Adrenal gland (tissue), 9 donors: ENCODE measurements at regions not wholly inside any gene's neighbourhood (a gene's known extent, or its start where the extent isn't known, plus 50 kb on each side); places are given as distances from the start of the nearest gene placed in this dataset.
"Not testable (repeated sequence)": the region's sequence is repeated elsewhere in the genome, so short reads cannot be mapped to it uniquely, and the experiment has no call there.

ENCODE experiments used
- DNase-seq, 7 donors: peaks; one replicate each; pipeline ENCODE4 v3.0.0-alpha.2; 2019 to 2020
- H3K27ac ChIP-seq, 5 donors: fragments of 200-600 bp; sonication (generic) in 4 of 5; 1 replicate in 3 of 5; 2 replicates in 2 of 5; pipeline versions ENCODE4 v1.5.1 to v1.8.0; 2016 to 2020; ENCODE audit warnings: mild to moderate bottlenecking in 1 of 5
- H3K27me3 ChIP-seq: fragments of 200-600 bp; 2 replicates; pipeline ENCODE4 v1.8.0; 2021
- H3K36me3 ChIP-seq, 2 donors: fragments of 200-600 bp; replicated peaks in 1 of 2; 1 replicate in 1 of 2; 2 replicates in 1 of 2; pipeline versions ENCODE4 v1.5.1 to v1.8.0; 2018 to 2022
- H3K4me1 ChIP-seq, 2 donors: fragments of 200-600 bp; replicated peaks in 1 of 2; 1 replicate in 1 of 2; 2 replicates in 1 of 2; pipeline versions ENCODE4 v1.5.1 to v1.8.0; 2018 to 2021
- H3K4me3 ChIP-seq, 4 donors: fragments of 200-600 bp; sonication (generic) in 3 of 4; one replicate each; pipeline ENCODE4 v1.5.1; 2016 to 2018
- H3K9me3 ChIP-seq, 3 donors: fragments of 200-600 bp; sonication (generic) in 1 of 3; replicated peaks in 1 of 3; 1 replicate in 2 of 3; 2 replicates in 1 of 3; pipeline versions ENCODE4 v1.5.1 to v1.8.0; 2016 to 2021
- CTCF ChIP-seq, 6 experiments: fragments of 450-650 bp in 4 of 6; fragments of 200-600 bp in 2 of 6; sonication (generic) in 1 of 6; IDR thresholded peaks; 1 replicate in 5 of 6; 2 replicates in 1 of 6; pipeline versions ENCODE4 v1.5.1 to v1.8.0; 2016 to 2021; ENCODE audit warnings: antibody characterized with exemption in 6 of 6, mild to moderate bottlenecking in 2 of 6, moderate library complexity in 1 of 6
- POLR2A ChIP-seq, 2 donors: fragments of 450-650 bp; IDR thresholded peaks; one replicate each; pipeline ENCODE4 v1.6.1; 2017; ENCODE audit warnings: antibody characterized with exemption in 2 of 2, mild to moderate bottlenecking in 2 of 2, moderate library complexity in 1 of 2
- WGBS, 4 donors: extraction: QIAGEN DNeasy Blood & Tissue Kit in 2 of 4; methylation state at CpG; one replicate each; pipeline versions ENCODE4 v1.1.5 to v1.1.7; 2013 to 2017; 5-methylcytosine and 5-hydroxymethylcytosine counted together
- intact Hi-C, 2 donors: fragments of 100-400 bp; cut with DNase I; formaldehyde crosslinking; loops; one replicate each; pipeline versions ENCODE4 v1.14.1 to v1.15.0; 2022 to 2023
- donor health status: healthy with polysubstance abuse.
- donor health status: Bipolar disorder and iron deficiency.
- donor health status: DM: yes; HTN: yes; CAD: no.
- donor health status: DM: no; HTN: no; CAD: no.
- donor health status: DM: no; HTN: no; CAD: no.

DNA sequence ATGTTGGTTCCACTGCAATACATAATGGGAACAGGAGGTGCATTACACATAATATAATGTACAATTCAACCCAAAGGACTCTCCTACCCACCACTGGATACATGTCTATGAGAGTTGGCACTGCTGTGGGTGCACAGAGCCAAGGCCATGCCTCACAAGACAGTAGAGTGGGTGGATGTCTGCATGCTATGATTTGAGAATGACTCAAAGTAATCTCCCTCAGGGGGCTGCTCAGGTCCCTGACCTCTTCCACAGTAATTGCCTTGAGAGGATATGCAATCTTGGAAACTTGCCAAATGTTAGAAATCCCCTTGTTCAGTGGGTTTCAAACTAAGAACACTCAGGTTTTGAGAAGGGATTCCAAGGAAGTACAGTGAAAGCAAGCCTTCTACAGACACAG lies 79.0 kb downstream of the ANKEF1 start:
- no peak for TF ChIP-seq CTCF (IDR thresholded peaks at IDR 0.05)
- no peak for TF ChIP-seq POLR2A (IDR thresholded peaks at IDR 0.05)

GRCh38 chr20:10114598-10114997 lies 79.8 kb downstream of the ANKEF1 start:
- Histone ChIP-seq H3K36me3 (no peaks in the 10 kb centered on the region), H3K4me3 (no peak overlapping the region), H3K4me1 (no peaks in the 10 kb centered on the region), H3K27ac (no peak overlapping the region), H3K9me3 (no peaks in the 10 kb centered on the region), H3K27me3 (no peaks in the 10 kb centered on the region)
- intact Hi-C loops = loop anchor here in 1 of 2 donors (10.0 kb wide), 1 partner anchor 310 kb away; no protein-coding TSS in a partner anchor
- TF ChIP-seq CTCF (IDR thresholded peaks at IDR 0.05) (no peak), POLR2A (IDR thresholded peaks at IDR 0.05) (no peak)
- DNase-seq = no peak

More for the DNA sequence above, 79.0 kb downstream of the ANKEF1 start:
- H3K4me1 ChIP-seq = no peaks in the 10 kb centered on the region
- H3K4me3 ChIP-seq = no peak overlapping the region
- no peaks in the 10 kb centered on the region for H3K27me3 ChIP-seq
- DNase-seq = no peak
- intact Hi-C loops = loop anchor here in 1 of 2 donors (10.0 kb wide), 1 partner anchor 311 kb away; no protein-coding TSS in a partner anchor
- no peaks in the 10 kb centered on the region for H3K9me3 ChIP-seq
- H3K36me3 ChIP-seq = no peaks in the 10 kb centered on the region
- no peak overlapping the region for H3K27ac ChIP-seq

DNA sequence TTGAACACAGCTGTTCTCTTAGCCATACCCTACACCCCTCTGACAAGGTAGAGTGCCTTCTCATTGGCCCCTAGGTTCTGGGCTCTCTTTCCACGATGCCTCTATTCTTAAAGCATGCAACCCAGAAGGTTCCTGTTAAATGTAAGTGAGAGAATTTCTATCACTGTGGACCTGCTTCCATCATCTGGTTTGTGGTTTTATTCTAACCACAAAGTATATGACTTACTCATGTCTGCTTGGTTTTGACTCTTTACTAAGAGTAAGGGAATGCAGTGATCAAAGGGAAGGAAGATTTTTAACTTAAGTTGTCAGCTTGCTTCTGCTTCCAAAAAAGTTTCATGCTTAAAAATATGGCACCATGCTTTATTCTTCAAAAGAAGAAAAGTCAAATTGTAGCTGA lies 80.2 kb downstream of the ANKEF1 start:
- TF ChIP-seq POLR2A (IDR thresholded peaks at IDR 0.05) (no peak), CTCF (IDR thresholded peaks at IDR 0.05) (no peak)
- Histone ChIP-seq H3K36me3 (no peaks in the 10 kb centered on the region), H3K4me1 (no peaks in the 10 kb centered on the region), H3K27ac (no peak overlapping the region), H3K9me3 (no peaks in the 10 kb centered on the region), H3K4me3 (no peak overlapping the region), H3K27me3 (no peaks in the 10 kb centered on the region)
- whole genome bisulfite sequencing, 4 donors = 59 to 91% (median 72%) methylated on average over 1 of the region's 1 CpG
- DNase-seq = no peak
- intact Hi-C loops = loop anchor here in 1 of 2 donors (10.0 kb wide), 1 partner anchor 310 kb away; no protein-coding TSS in a partner anchor

GRCh38 chr20:10119336-10119735 lies 84.5 kb downstream of the ANKEF1 start:
- Histone ChIP-seq H3K27me3 (no peaks in the 10 kb centered on the region), H3K4me3 (no peak overlapping the region), H3K4me1 (no peaks in the 10 kb centered on the region), H3K36me3 (no peaks in the 10 kb centered on the region), H3K27ac (no peak overlapping the region), H3K9me3 (no peaks in the 10 kb centered on the region)
- no peak for DNase-seq
- 81 to 94% (median 89%) methylated on average over 3 of the region's 3 CpGs for WGBS, 4 donors
- TF ChIP-seq CTCF (IDR thresholded peaks at IDR 0.05) (no peak), POLR2A (IDR thresholded peaks at IDR 0.05) (no peak)
- intact Hi-C loops = loop anchor here in 1 of 2 donors (10.0 kb wide), 1 partner anchor 305 kb away; no protein-coding TSS in a partner anchor

GRCh38 chr20:10124883-10125282 lies 90.1 kb downstream of the ANKEF1 start:
- H3K4me3 ChIP-seq, H3K27me3 ChIP-seq, H3K4me1 ChIP-seq, H3K36me3 ChIP-seq, H3K27ac ChIP-seq, intact Hi-C loops, DNase-seq, H3K9me3 ChIP-seq: not testable (repeated sequence)
- 86 to 98% (median 95%) methylated on average over 3 of the region's 3 CpGs for WGBS, 4 donors
